Progenitor cell of endocrine pancreas (in vitro differentiated cells): ENCODE measurements at regions not wholly inside any gene's neighbourhood (a gene's known extent, or its start where the extent isn't known, plus 50 kb on each side); places are given as distances from the start of the nearest gene placed in this dataset.
"Not testable (repeated sequence)": the region's sequence is repeated elsewhere in the genome, so short reads cannot be mapped to it uniquely, and the experiment has no call there.

ENCODE experiments used
- DNase-seq: peaks from one replicate; pipeline ENCODE4 v3.0.0; 2021; ENCODE audit warnings: low spot score; ENCODE audit not compliant: unreplicated experiment
- H3K27ac Mint-ChIP-seq: 2 replicates; pipeline ENCODE4 v1.8.0; 2021; ENCODE audit warnings: mild to moderate bottlenecking, moderate library complexity, mixed read lengths
- H3K27me3 Mint-ChIP-seq: 2 replicates; pipeline ENCODE4 v1.8.0; 2021; ENCODE audit warnings: mixed read lengths
- H3K36me3 Mint-ChIP-seq: 2 replicates; pipeline ENCODE4 v1.8.0; 2022; ENCODE audit warnings: mixed read lengths; ENCODE audit not compliant: insufficient read depth
- H3K4me1 Mint-ChIP-seq: 2 replicates; pipeline ENCODE4 v1.8.0; 2021; ENCODE audit warnings: low read depth, mixed read lengths
- H3K4me3 Mint-ChIP-seq: 2 replicates; pipeline ENCODE4 v1.8.0; 2021; ENCODE audit warnings: low read depth, mild to moderate bottlenecking, moderate library complexity, mixed read lengths
- H3K9me3 Mint-ChIP-seq: 2 replicates; pipeline ENCODE4 v1.8.0; 2021; ENCODE audit warnings: low read depth, mixed read lengths
- CTCF ChIP-seq: fragments of 200-600 bp; sonication (generic); IDR thresholded peaks from one replicate; pipeline ENCODE4 v1.5.0; 2021; ENCODE audit warnings: antibody characterized with exemption, mild to moderate bottlenecking; ENCODE audit not compliant: unreplicated experiment

- H3K36me3 Mint-ChIP-seq, result no peaks in the 10 kb centered on the region
- no peak overlapping the region for H3K27ac Mint-ChIP-seq
- TF ChIP-seq CTCF, result no peak
- no peak for DNase-seq
- no peaks in the 10 kb centered on the region for H3K4me1 Mint-ChIP-seq
- H3K27me3 Mint-ChIP-seq, result no peaks in the 10 kb centered on the region
- H3K9me3 Mint-ChIP-seq, result no peaks in the 10 kb centered on the region
- H3K4me3 Mint-ChIP-seq, result no peak overlapping the region
These were observed 341.8 kb downstream of the RAP2B start for GRCh38 chr3:153503873-153504272.

- not testable (repeated sequence) for H3K4me1 Mint-ChIP-seq, H3K4me3 Mint-ChIP-seq, H3K9me3 Mint-ChIP-seq, H3K27ac Mint-ChIP-seq, DNase-seq, H3K36me3 Mint-ChIP-seq, H3K27me3 Mint-ChIP-seq
These were observed 344.2 kb downstream of the RAP2B start for GRCh38 chr3:153506205-153506604.

DNA sequence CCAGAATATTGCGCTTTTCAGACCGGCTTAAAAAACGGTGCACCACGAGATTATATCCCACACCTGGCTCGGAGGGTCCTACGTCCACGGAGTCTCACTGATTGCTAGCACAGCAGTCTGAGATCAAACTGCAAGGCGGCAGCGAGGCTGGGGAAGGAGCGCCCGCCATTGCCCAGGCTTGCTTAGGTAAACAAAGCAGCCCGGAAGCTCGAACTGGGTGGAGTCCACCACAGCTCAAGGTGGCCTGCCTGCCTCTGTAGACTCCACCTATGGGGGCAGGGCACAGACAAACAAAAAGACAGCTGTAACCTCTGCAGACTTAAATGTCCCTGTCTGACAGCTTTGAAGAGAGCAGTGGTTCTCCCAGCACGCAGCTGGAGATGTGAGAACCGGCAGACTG, 344.7 kb downstream of the RAP2B start:
- H3K9me3 Mint-ChIP-seq, DNase-seq, H3K36me3 Mint-ChIP-seq, H3K4me3 Mint-ChIP-seq, H3K4me1 Mint-ChIP-seq, H3K27me3 Mint-ChIP-seq, H3K27ac Mint-ChIP-seq: not testable (repeated sequence)

GRCh38 chr3:153513236-153513635, 351.2 kb downstream of the RAP2B start:
- H3K27me3 Mint-ChIP-seq, result no peaks in the 10 kb centered on the region
- no peak overlapping the region for H3K27ac Mint-ChIP-seq
- no peaks in the 10 kb centered on the region for H3K36me3 Mint-ChIP-seq
- no peak for DNase-seq
- peaks cover 5% of the 10 kb centered on the region for H3K9me3 Mint-ChIP-seq
- TF ChIP-seq CTCF, result peak; percentile 43
- H3K4me1 Mint-ChIP-seq, result no peaks in the 10 kb centered on the region
- no peak overlapping the region for H3K4me3 Mint-ChIP-seq

GRCh38 chr3:153528473-153528872, 366.4 kb downstream of the RAP2B start:
- Mint-ChIP-seq H3K9me3 (peaks cover 14% of the 10 kb centered on the region), H3K4me1 (no peaks in the 10 kb centered on the region), H3K36me3 (no peaks in the 10 kb centered on the region), H3K4me3 (no peak overlapping the region), H3K27me3 (no peaks in the 10 kb centered on the region), H3K27ac (no peak overlapping the region)
- TF ChIP-seq CTCF, result no peak
- DNase-seq, result no peak

DNA sequence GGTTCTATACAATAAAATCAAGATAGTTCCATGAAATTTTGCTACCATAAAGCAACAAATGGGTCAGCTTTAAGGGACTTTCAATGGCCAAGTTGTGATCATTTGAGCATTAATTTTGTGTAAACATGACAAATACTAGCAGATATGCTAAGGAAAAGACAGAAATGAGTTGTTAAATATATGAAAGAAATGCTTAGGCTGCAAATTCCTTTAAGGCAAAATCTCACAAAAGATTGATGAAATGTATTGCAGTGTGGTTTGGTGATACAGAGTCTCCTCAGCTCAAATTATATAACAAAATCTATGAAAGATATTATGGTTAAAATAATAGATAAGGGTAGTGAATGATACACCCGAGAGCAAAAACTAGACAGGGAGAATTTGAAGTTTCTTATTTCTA, 377.2 kb downstream of the RAP2B start:
- Mint-ChIP-seq H3K4me3 (no peak overlapping the region), H3K27me3 (no peaks in the 10 kb centered on the region), H3K4me1 (no peaks in the 10 kb centered on the region)

More for the DNA sequence above, 377.2 kb downstream of the RAP2B start:
- TF ChIP-seq CTCF, result no peak
- Mint-ChIP-seq H3K9me3 (peaks cover 7% of the 10 kb centered on the region), H3K27ac (no peak overlapping the region), H3K36me3 (no peaks in the 10 kb centered on the region)
- no peak for DNase-seq
